GM23338 (cell line): ENCODE measurements at regions not wholly inside any gene's neighbourhood (a gene's known extent, or its start where the extent isn't known, plus 50 kb on each side); places are given as distances from the start of the nearest gene placed in this dataset.

Experiments
- ATAC-seq: fragments of 200-7000 bp; cut with Tn5 transposase; 3 replicates; pipeline ENCODE4 v1.9.1; 2020
- DNase-seq: peaks from one replicate; pipeline ENCODE4 v3.0.0-alpha.2; 2015; ENCODE audit warnings: low spot score
- H2AFZ ChIP-seq: fragments of 200-600 bp; sonication (generic); 2 replicates; pipeline ENCODE4 v1.8.0; 2016; ENCODE audit warnings: antibody characterized with exemption, mild to moderate bottlenecking, moderate library complexity
- H3F3A ChIP-seq: fragments of 200-600 bp; sonication (generic); replicated peaks from 2 replicates; pipeline ENCODE4 v1.8.0; 2017; ENCODE audit warnings: antibody characterized with exemption, mixed run types, low read depth
- H3K27ac ChIP-seq: fragments of 200-600 bp; sonication (generic); 2 replicates; pipeline ENCODE4 v1.6.1; 2016; ENCODE audit warnings: low read depth
- H3K27me3 ChIP-seq: fragments of 200-600 bp; sonication (generic); 2 replicates; pipeline ENCODE4 v1.8.0; 2016; ENCODE audit warnings: mild to moderate bottlenecking, mixed run types, moderate library complexity; ENCODE audit not compliant: insufficient read depth
- H3K36me3 ChIP-seq: fragments of 200-600 bp; sonication (generic); 2 replicates; pipeline ENCODE4 v1.8.0; 2016; ENCODE audit warnings: mild to moderate bottlenecking; ENCODE audit not compliant: insufficient read depth
- H3K4me1 ChIP-seq: fragments of 200-600 bp; sonication (generic); 2 replicates; pipeline ENCODE4 v1.8.0; 2016; ENCODE audit warnings: mild to moderate bottlenecking, moderate library complexity; ENCODE audit not compliant: insufficient read depth
- H3K4me2 ChIP-seq: fragments of 200-600 bp; sonication (generic); 2 replicates; pipeline ENCODE4 v1.7.1; 2017; ENCODE audit warnings: mixed run types
- H3K4me3 ChIP-seq: fragments of 200-600 bp; sonication (generic); 2 replicates; pipeline ENCODE4 v1.6.1; 2016; ENCODE audit warnings: mixed run types
- H3K79me2 ChIP-seq: fragments of 200-600 bp; sonication (generic); replicated peaks from 2 replicates; pipeline ENCODE4 v1.8.0; 2017; ENCODE audit warnings: mild to moderate bottlenecking; ENCODE audit not compliant: insufficient read depth
- H3K9me2 ChIP-seq: fragments of 200-600 bp; sonication (generic); 2 replicates; pipeline ENCODE4 v1.8.0; 2017; ENCODE audit not compliant: insufficient read depth
- H4K20me1 ChIP-seq: fragments of 200-600 bp; sonication (generic); replicated peaks from 2 replicates; pipeline ENCODE4 v1.8.0; 2017; ENCODE audit warnings: mild to moderate bottlenecking; ENCODE audit not compliant: insufficient read depth
- H3K27ac Mint-ChIP-seq: 2 replicates; pipeline ENCODE4 v1.8.0; 2020; ENCODE audit warnings: inconsistent platforms, mild to moderate bottlenecking, moderate library complexity, mixed read lengths
- H3K27me3 Mint-ChIP-seq: 3 replicates; pipeline ENCODE4 v1.8.0; 2022; ENCODE audit warnings: low read depth, mild to moderate bottlenecking, moderate library complexity, mixed read lengths, inconsistent platforms; ENCODE audit not compliant: insufficient read depth, poor library complexity
- H3K36me3 Mint-ChIP-seq: 3 replicates; pipeline ENCODE4 v1.8.0; 2021; ENCODE audit warnings: low read depth, mild to moderate bottlenecking, inconsistent platforms, moderate library complexity, mixed read lengths
- H3K4me1 Mint-ChIP-seq: 3 replicates; pipeline ENCODE4 v1.8.0; 2020; ENCODE audit warnings: mild to moderate bottlenecking, inconsistent platforms, mixed read lengths
- H3K4me3 Mint-ChIP-seq: 3 replicates; pipeline ENCODE4 v1.8.0; 2021; ENCODE audit warnings: moderate library complexity, mild to moderate bottlenecking, inconsistent platforms, mixed read lengths
- H3K9me3 Mint-ChIP-seq: 3 replicates; pipeline ENCODE4 v1.8.0; 2020; ENCODE audit warnings: moderate library complexity, mild to moderate bottlenecking, inconsistent platforms, mixed read lengths
- CREB1 ChIP-seq: fragments of 250-450 bp; sonication (Bioruptor Pico); IDR thresholded peaks from 2 replicates; pipeline ENCODE4 v1.5.0; 2020; ENCODE audit warnings: low read depth, mild to moderate bottlenecking, moderate library complexity
- EZH2 ChIP-seq: fragments of 200-600 bp; sonication (generic); IDR thresholded peaks from one replicate; pipeline ENCODE4 v1.8.0; 2017; ENCODE audit warnings: antibody characterized with exemption, mild to moderate bottlenecking, low read depth; ENCODE audit not compliant: unreplicated experiment
- EZH2phosphoT487 ChIP-seq: fragments of 200-600 bp; sonication (generic); IDR thresholded peaks from one replicate; pipeline ENCODE4 v1.8.1; 2018; ENCODE audit warnings: antibody characterized with exemption; ENCODE audit not compliant: unreplicated experiment
- JUNB ChIP-seq: IDR thresholded peaks from one replicate; pipeline ENCODE4 v1.6.1; 2016; ENCODE audit warnings: antibody characterized with exemption; ENCODE audit not compliant: unreplicated experiment
- NANOG ChIP-seq: IDR thresholded peaks from 2 replicates; pipeline ENCODE4 v1.6.1; 2016; ENCODE audit warnings: antibody characterized with exemption, borderline replicate concordance
- STAT1 ChIP-seq: IDR thresholded peaks from one replicate; pipeline ENCODE4 v1.6.1; 2016; ENCODE audit warnings: antibody characterized with exemption; ENCODE audit not compliant: unreplicated experiment
- ZNF114 ChIP-seq: fragments of 250-450 bp; sonication (Bioruptor Pico); IDR thresholded peaks from 2 replicates; pipeline ENCODE4 v1.5.0; 2020; ENCODE audit warnings: mild to moderate bottlenecking, moderate library complexity
- ZNF331 ChIP-seq: fragments of 250-450 bp; sonication (Bioruptor Pico); IDR thresholded peaks from 2 replicates; pipeline ENCODE4 v1.5.0; 2020; ENCODE audit warnings: low read depth, mild to moderate bottlenecking, moderate library complexity
- TF ChIP-seq, protein P1 (sequence below): fragments of 250-450 bp; sonication (Bioruptor Pico); IDR thresholded peaks from 2 replicates; pipeline ENCODE4 v1.5.0; 2020; ENCODE audit warnings: mild to moderate bottlenecking, moderate library complexity
- TF ChIP-seq, protein P2 (sequence below), 2 experiments: fragments of 200-600 bp in 1 of 2; sonication (generic) in 1 of 2; conservative IDR thresholded peaks; 2 replicates each; pipeline versions ENCODE4 v1.5.1 to v1.6.1; 2016 to 2017; ENCODE audit warnings: antibody characterized with exemption in 2 of 2, low read depth in 2 of 2, mild to moderate bottlenecking in 2 of 2, moderate library complexity in 1 of 2
- TF ChIP-seq, protein P3 (sequence below): IDR thresholded peaks from one replicate; pipeline ENCODE4 v1.6.1; 2018; ENCODE audit warnings: antibody characterized with exemption; ENCODE audit not compliant: unreplicated experiment

DNA sequence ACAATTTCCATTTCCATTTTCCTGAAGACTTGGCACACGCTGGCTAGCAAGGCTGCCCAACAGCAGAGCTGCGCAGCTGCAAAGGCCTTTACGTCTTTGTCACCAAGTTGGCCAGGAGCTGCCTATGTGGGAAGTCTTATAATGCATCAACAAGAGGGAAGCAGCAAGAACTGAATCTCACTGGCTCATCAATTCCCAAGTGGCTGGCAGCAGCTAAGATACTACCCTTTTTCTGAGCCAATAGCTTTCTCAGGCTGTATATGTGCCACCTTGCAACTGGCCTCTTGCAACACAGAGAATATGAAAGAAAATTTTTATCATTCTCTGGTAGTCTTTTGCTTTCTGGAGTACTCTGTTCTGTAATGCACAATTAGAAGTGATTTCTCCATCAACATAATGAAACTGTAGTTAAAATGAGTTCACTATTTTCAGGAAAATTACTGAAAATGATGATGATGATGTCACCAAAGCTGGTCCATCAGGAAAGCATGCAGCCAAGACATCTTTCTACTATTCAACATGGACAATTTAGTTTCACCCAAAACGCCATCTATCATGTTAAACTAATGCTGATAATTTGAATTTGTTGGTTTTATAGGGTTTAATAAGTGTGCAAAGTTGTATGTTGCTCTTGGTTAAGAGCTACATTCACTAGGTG lies 97.3 kb upstream of the FOXA2 start:
- Histone ChIP-seq H3K4me2 (no peak overlapping the region), H3K4me3 (no peak overlapping the region), H2AFZ (no peak overlapping the region), H3K27me3 (no peaks in the 10 kb centered on the region), H3K27ac (no peak overlapping the region), H4K20me1 (no peaks in the 10 kb centered on the region), H3K4me1 (peaks cover 7% of the 10 kb centered on the region), H3K9me2 (peaks cover 5% of the 10 kb centered on the region), H3K36me3 (no peaks in the 10 kb centered on the region), H3K79me2 (no peaks in the 10 kb centered on the region), H3F3A (no peaks in the 10 kb centered on the region)
- H3K36me3 Mint-ChIP-seq = no peaks in the 10 kb centered on the region; the same call in 2 of the 3 replicates
- no peak overlapping the region for H3K27ac Mint-ChIP-seq
- H3K4me3 Mint-ChIP-seq = no peak overlapping the region
- ATAC-seq (no peak), DNase-seq (no peak)
- TF ChIP-seq ZNF331 (CRISPR knock-in tag) (no peak), JUNB (no peak), CREB1 (CRISPR knock-in tag) (no peak)
- H3K9me3 Mint-ChIP-seq = peaks cover 10% of the 10 kb centered on the region
- H3K27me3 Mint-ChIP-seq = peaks cover 20% of the 10 kb centered on the region
- H3K4me1 Mint-ChIP-seq = peaks cover 12% of the 10 kb centered on the region

DNA sequence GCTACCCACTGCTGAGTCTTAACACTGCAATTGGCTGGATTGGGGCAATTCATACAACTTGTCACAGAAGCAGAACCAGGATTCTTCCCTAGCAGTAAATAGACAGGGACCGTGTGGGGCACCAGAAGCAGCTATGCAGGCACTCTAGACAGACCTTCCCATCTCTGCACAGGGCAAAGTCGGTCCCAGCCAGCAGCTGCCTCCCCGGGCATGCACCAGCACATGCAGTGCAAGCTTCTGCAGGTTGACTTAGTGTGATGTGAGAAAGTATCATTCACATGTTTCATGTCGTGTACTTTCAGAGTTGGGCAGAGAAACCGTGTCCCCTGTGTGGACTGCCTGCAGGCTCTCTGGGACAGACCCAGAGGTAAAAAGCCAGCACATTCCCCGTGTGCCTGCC lies 98.0 kb upstream of the FOXA2 start:
- Mint-ChIP-seq H3K27me3 (peaks cover 15% of the 10 kb centered on the region), H3K36me3 (peaks cover 1% of the 10 kb centered on the region; the same call in 2 of the 3 replicates), H3K4me1 (peaks cover 10% of the 10 kb centered on the region), H3K27ac (no peak overlapping the region), H3K9me3 (peaks cover 13% of the 10 kb centered on the region), H3K4me3 (no peak overlapping the region)
- Histone ChIP-seq H3K36me3 (no peaks in the 10 kb centered on the region), H3K27ac (no peak overlapping the region), H2AFZ (no peak overlapping the region), H3F3A (no peaks in the 10 kb centered on the region), H3K4me1 (peaks cover 7% of the 10 kb centered on the region), H3K79me2 (no peaks in the 10 kb centered on the region), H4K20me1 (no peaks in the 10 kb centered on the region), H3K4me2 (no peak overlapping the region), H3K27me3 (no peaks in the 10 kb centered on the region), H3K4me3 (no peak overlapping the region), H3K9me2 (peaks cover 11% of the 10 kb centered on the region)
- DNase-seq (no peak), ATAC-seq (no peak)
- TF ChIP-seq STAT1 (no peak), JUNB (no peak), NANOG (no peak), EZH2 (no peak), ZNF114 (CRISPR knock-in tag) (no peak), EZH2phosphoT487 (no peak)
- TF ChIP-seq, protein P1, sequence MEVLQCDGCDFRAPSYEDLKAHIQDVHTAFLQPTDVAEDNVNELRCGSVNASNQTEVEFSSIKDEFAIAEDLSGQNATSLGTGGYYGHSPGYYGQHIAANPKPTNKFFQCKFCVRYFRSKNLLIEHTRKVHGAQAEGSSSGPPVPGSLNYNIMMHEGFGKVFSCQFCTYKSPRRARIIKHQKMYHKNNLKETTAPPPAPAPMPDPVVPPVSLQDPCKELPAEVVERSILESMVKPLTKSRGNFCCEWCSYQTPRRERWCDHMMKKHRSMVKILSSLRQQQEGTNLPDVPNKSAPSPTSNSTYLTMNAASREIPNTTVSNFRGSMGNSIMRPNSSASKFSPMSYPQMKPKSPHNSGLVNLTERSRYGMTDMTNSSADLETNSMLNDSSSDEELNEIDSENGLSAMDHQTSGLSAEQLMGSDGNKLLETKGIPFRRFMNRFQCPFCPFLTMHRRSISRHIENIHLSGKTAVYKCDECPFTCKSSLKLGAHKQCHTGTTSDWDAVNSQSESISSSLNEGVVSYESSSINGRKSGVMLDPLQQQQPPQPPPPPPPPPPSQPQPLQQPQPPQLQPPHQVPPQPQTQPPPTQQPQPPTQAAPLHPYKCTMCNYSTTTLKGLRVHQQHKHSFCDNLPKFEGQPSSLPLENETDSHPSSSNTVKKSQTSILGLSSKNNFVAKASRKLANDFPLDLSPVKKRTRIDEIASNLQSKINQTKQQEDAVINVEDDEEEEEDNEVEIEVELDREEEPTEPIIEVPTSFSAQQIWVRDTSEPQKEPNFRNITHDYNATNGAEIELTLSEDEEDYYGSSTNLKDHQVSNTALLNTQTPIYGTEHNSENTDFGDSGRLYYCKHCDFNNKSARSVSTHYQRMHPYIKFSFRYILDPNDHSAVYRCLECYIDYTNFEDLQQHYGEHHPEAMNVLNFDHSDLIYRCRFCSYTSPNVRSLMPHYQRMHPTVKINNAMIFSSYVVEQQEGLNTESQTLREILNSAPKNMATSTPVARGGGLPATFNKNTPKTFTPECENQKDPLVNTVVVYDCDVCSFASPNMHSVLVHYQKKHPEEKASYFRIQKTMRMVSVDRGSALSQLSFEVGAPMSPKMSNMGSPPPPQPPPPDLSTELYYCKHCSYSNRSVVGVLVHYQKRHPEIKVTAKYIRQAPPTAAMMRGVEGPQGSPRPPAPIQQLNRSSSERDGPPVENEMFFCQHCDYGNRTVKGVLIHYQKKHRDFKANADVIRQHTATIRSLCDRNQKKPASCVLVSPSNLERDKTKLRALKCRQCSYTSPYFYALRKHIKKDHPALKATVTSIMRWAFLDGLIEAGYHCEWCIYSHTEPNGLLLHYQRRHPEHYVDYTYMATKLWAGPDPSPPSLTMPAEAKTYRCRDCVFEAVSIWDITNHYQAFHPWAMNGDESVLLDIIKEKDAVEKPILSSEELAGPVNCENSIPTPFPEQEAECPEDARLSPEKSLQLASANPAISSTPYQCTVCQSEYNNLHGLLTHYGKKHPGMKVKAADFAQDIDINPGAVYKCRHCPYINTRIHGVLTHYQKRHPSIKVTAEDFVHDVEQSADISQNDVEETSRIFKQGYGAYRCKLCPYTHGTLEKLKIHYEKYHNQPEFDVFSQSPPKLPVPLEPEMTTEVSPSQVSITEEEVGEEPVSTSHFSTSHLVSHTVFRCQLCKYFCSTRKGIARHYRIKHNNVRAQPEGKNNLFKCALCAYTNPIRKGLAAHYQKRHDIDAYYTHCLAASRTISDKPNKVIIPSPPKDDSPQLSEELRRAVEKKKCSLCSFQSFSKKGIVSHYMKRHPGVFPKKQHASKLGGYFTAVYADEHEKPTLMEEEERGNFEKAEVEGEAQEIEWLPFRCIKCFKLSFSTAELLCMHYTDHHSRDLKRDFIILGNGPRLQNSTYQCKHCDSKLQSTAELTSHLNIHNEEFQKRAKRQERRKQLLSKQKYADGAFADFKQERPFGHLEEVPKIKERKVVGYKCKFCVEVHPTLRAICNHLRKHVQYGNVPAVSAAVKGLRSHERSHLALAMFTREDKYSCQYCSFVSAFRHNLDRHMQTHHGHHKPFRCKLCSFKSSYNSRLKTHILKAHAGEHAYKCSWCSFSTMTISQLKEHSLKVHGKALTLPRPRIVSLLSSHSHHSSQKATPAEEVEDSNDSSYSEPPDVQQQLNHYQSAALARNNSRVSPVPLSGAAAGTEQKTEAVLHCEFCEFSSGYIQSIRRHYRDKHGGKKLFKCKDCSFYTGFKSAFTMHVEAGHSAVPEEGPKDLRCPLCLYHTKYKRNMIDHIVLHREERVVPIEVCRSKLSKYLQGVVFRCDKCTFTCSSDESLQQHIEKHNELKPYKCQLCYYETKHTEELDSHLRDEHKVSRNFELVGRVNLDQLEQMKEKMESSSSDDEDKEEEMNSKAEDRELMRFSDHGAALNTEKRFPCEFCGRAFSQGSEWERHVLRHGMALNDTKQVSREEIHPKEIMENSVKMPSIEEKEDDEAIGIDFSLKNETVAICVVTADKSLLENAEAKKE = no peak
- TF ChIP-seq, protein P2, sequence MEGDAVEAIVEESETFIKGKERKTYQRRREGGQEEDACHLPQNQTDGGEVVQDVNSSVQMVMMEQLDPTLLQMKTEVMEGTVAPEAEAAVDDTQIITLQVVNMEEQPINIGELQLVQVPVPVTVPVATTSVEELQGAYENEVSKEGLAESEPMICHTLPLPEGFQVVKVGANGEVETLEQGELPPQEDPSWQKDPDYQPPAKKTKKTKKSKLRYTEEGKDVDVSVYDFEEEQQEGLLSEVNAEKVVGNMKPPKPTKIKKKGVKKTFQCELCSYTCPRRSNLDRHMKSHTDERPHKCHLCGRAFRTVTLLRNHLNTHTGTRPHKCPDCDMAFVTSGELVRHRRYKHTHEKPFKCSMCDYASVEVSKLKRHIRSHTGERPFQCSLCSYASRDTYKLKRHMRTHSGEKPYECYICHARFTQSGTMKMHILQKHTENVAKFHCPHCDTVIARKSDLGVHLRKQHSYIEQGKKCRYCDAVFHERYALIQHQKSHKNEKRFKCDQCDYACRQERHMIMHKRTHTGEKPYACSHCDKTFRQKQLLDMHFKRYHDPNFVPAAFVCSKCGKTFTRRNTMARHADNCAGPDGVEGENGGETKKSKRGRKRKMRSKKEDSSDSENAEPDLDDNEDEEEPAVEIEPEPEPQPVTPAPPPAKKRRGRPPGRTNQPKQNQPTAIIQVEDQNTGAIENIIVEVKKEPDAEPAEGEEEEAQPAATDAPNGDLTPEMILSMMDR (conservative IDR thresholded peaks at IDR 0.05; ENCODE audit: low read depth in 2 of 2) = no peak
- TF ChIP-seq, protein P3, sequence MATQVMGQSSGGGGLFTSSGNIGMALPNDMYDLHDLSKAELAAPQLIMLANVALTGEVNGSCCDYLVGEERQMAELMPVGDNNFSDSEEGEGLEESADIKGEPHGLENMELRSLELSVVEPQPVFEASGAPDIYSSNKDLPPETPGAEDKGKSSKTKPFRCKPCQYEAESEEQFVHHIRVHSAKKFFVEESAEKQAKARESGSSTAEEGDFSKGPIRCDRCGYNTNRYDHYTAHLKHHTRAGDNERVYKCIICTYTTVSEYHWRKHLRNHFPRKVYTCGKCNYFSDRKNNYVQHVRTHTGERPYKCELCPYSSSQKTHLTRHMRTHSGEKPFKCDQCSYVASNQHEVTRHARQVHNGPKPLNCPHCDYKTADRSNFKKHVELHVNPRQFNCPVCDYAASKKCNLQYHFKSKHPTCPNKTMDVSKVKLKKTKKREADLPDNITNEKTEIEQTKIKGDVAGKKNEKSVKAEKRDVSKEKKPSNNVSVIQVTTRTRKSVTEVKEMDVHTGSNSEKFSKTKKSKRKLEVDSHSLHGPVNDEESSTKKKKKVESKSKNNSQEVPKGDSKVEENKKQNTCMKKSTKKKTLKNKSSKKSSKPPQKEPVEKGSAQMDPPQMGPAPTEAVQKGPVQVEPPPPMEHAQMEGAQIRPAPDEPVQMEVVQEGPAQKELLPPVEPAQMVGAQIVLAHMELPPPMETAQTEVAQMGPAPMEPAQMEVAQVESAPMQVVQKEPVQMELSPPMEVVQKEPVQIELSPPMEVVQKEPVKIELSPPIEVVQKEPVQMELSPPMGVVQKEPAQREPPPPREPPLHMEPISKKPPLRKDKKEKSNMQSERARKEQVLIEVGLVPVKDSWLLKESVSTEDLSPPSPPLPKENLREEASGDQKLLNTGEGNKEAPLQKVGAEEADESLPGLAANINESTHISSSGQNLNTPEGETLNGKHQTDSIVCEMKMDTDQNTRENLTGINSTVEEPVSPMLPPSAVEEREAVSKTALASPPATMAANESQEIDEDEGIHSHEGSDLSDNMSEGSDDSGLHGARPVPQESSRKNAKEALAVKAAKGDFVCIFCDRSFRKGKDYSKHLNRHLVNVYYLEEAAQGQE = no peak
